HFFc6 (cell line): ENCODE measurements at regions not wholly inside any gene's neighbourhood (a gene's known extent, or its start where the extent isn't known, plus 50 kb on each side); places are given as distances from the start of the nearest gene placed in this dataset.
A peak's percentile ranks its signal among the peaks of the same experiment; 100 is the strongest.
"Not testable (repeated sequence)": the region's sequence is repeated elsewhere in the genome, so short reads cannot be mapped to it uniquely, and the experiment has no call there.

ENCODE experiments used
- DNase-seq: peaks from one replicate; pipeline ENCODE4 v3.0.0-alpha.2; 2018
- H3K27ac Mint-ChIP-seq: 2 replicates; pipeline ENCODE4 v1.8.0; 2020; ENCODE audit warnings: mild to moderate bottlenecking, mixed read lengths
- H3K27me3 Mint-ChIP-seq: 2 replicates; pipeline ENCODE4 v1.8.0; 2021; ENCODE audit warnings: mild to moderate bottlenecking, moderate library complexity, mixed read lengths; ENCODE audit not compliant: insufficient read depth
- H3K36me3 Mint-ChIP-seq: 2 replicates; pipeline ENCODE4 v1.8.0; 2021; ENCODE audit warnings: low read depth, mixed read lengths
- H3K4me1 Mint-ChIP-seq: 2 replicates; pipeline ENCODE4 v1.8.0; 2020; ENCODE audit warnings: low read depth, mixed read lengths
- H3K4me3 Mint-ChIP-seq: 2 replicates; pipeline ENCODE4 v1.8.0; 2020; ENCODE audit warnings: mild to moderate bottlenecking, moderate library complexity, mixed read lengths
- H3K9me3 Mint-ChIP-seq: 2 replicates; pipeline ENCODE4 v1.8.0; 2020; ENCODE audit warnings: mild to moderate bottlenecking, mixed read lengths
- TF ChIP-seq, protein P1 (sequence below): fragments of 200-600 bp; sonication (generic); IDR thresholded peaks from 2 replicates; pipeline ENCODE4 v1.5.0; 2021; ENCODE audit warnings: antibody characterized with exemption, mild to moderate bottlenecking

DNA sequence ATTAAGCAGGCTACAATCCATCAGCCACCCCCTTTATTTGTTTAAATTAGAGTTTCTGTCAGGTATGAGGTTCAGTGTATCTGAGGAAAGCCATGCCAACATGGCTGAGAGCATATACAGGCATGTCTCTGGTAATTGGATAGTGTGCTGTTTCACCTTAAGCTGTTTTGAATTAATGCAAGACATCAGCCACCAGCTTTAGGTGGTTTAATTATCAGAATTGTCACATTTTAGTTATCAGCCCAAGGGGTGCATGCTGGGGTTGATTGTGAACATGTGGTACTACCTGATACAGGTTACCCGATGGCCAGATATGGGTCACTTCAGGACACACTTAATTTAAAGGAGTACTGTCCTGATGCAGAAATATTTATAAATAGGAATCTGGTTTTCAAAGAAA lies 353.2 kb upstream of the TENM3 start:
- peaks cover 8% of the 10 kb centered on the region; the same call in 1 of the 2 replicates for H3K27me3 Mint-ChIP-seq
- H3K4me3 Mint-ChIP-seq: no peak overlapping the region
- TF ChIP-seq, protein P1, sequence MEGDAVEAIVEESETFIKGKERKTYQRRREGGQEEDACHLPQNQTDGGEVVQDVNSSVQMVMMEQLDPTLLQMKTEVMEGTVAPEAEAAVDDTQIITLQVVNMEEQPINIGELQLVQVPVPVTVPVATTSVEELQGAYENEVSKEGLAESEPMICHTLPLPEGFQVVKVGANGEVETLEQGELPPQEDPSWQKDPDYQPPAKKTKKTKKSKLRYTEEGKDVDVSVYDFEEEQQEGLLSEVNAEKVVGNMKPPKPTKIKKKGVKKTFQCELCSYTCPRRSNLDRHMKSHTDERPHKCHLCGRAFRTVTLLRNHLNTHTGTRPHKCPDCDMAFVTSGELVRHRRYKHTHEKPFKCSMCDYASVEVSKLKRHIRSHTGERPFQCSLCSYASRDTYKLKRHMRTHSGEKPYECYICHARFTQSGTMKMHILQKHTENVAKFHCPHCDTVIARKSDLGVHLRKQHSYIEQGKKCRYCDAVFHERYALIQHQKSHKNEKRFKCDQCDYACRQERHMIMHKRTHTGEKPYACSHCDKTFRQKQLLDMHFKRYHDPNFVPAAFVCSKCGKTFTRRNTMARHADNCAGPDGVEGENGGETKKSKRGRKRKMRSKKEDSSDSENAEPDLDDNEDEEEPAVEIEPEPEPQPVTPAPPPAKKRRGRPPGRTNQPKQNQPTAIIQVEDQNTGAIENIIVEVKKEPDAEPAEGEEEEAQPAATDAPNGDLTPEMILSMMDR: no peak
- H3K9me3 Mint-ChIP-seq: no peaks in the 10 kb centered on the region
- no peaks in the 10 kb centered on the region for H3K4me1 Mint-ChIP-seq
- no peak for DNase-seq
- no peaks in the 10 kb centered on the region for H3K36me3 Mint-ChIP-seq
- H3K27ac Mint-ChIP-seq: no peak overlapping the region

DNA sequence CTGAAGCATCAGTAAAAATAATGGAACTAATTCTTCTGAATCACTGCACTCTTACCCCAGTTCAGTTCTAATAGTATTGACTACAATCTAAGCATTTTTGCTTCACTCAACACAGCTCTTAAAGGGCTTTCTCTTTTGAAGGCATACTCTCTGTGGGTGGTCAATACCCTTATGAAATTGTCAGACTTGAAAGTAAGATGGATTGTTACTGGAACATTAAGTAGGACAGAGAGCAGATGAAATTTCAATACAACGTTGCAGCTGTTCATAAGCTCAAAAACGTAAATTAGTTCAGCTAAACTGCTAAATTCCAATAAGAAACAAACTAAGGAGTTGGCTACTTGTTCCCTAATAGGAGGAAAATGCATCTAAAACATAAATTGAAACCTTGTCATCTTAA lies 352.3 kb upstream of the TENM3 start:
- H3K9me3 Mint-ChIP-seq: no peaks in the 10 kb centered on the region
- H3K36me3 Mint-ChIP-seq: 0 out of 2 replicates have a peak, but pooled peaks cover 3% of the 10 kb centered on the region
- no peak overlapping the region for H3K4me3 Mint-ChIP-seq
- no peak for DNase-seq
- H3K27ac Mint-ChIP-seq: no peak overlapping the region
- TF ChIP-seq, protein P1: no peak
- H3K27me3 Mint-ChIP-seq: peaks cover 12% of the 10 kb centered on the region; the same call in 1 of the 2 replicates
- no peaks in the 10 kb centered on the region for H3K4me1 Mint-ChIP-seq

DNA sequence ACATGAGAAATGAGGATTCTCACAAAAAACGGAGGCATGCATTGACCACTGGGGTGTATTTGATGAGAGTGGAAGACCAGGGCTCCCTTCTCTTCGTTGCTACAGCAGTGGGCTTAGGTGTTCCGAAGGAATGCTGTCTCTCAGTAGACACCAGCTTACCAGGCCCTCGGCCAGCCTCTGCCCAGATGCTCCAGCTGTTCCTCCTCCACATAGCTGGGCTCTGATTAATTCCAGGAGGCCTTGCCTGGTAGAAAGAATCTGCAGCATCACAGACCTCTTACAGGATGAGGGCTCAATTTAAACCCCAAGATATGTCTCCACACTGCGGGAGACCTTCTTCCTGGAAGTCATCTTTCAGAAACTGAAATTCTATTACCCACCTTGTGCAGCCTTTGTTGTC lies 346.6 kb upstream of the TENM3 start:
- Mint-ChIP-seq H3K36me3 (0 out of 2 replicates have a peak, but pooled peaks cover 5% of the 10 kb centered on the region), H3K27ac (no peak overlapping the region), H3K9me3 (no peaks in the 10 kb centered on the region), H3K4me3 (no peak overlapping the region), H3K4me1 (peaks cover 21% of the 10 kb centered on the region), H3K27me3 (peaks cover 5% of the 10 kb centered on the region)
- TF ChIP-seq, protein P1: no peak
- DNase-seq: no peak

DNA sequence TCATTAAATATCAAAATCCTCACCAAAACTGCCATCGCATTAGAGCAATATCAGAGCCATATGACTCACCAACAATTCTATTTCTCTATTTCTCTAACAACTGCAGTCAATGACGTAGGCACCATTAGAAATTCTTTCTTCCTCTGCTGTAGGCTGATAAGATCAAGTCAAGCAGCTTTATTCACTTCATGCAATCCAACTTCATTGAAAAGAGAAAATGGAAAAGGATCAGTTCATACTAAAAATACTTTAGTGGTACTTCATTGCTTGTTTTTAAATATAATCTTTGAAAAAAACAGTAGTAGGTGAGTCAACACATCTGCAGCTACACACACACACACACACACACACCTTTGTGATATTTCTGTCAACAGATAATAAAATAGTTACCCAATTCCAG lies 345.3 kb upstream of the TENM3 start:
- peak; percentile 96 for DNase-seq
- Mint-ChIP-seq H3K27me3 (peaks cover 5% of the 10 kb centered on the region), H3K4me1 (peaks cover 21% of the 10 kb centered on the region), H3K27ac (no peak overlapping the region), H3K9me3 (no peaks in the 10 kb centered on the region), H3K4me3 (no peak overlapping the region), H3K36me3 (0 out of 2 replicates have a peak, but pooled peaks cover 5% of the 10 kb centered on the region)
- TF ChIP-seq, protein P1: no peak

DNA sequence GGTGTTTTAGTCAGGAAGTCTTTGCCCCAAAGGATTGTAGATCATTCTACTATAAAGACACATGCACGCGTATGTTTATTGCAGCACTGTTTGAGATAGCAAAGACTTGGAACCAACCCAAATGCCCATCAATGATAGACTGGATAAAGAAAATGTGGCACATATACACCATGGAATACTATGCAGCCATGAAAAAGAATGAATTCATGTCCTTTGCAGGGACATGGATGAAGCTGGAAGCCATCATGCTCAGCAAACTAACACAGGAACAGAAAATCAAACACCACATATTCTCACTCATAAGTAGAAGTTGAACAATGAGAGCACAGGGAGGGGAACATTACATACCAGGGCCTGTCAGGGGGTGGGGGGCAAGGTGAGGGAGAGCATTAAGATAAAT lies 340.8 kb upstream of the TENM3 start:
- not testable (repeated sequence) for H3K36me3 Mint-ChIP-seq, H3K9me3 Mint-ChIP-seq, H3K27ac Mint-ChIP-seq, H3K4me3 Mint-ChIP-seq, H3K27me3 Mint-ChIP-seq, DNase-seq
- peaks cover 13% of the 10 kb centered on the region for H3K4me1 Mint-ChIP-seq

DNA sequence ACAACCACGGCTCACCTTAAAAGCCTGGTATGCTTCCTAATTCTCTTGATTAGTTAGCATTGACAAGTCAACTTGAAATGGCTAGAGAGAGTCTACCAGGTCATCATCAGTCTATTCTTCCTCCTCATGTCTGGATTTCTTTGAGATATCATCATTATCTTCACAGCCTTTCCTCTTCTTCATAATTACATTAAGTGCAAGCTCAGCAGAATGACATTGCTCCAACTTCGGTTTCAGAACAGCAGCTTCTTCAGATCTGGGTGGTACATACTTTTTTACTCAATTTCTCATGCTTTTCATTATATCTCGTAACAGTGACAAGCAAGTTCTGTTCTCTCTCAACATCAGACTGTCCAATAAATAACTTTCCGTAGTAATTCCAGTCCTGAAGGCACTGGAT lies 337.5 kb upstream of the TENM3 start:
- no peaks in the 10 kb centered on the region for H3K4me1 Mint-ChIP-seq
- peaks cover 4% of the 10 kb centered on the region for H3K27me3 Mint-ChIP-seq
- peaks cover 5% of the 10 kb centered on the region; the same call in 1 of the 2 replicates for H3K36me3 Mint-ChIP-seq
- TF ChIP-seq, protein P1: no peak
- peaks cover 6% of the 10 kb centered on the region; the same call in 1 of the 2 replicates for H3K9me3 Mint-ChIP-seq
- no peak overlapping the region for H3K4me3 Mint-ChIP-seq
- no peak for DNase-seq
- H3K27ac Mint-ChIP-seq: no peak overlapping the region
